K562 (cell line): ENCODE measurements at regions not wholly inside any gene's neighbourhood (a gene's known extent, or its start where the extent isn't known, plus 50 kb on each side); places are given as distances from the start of the nearest gene placed in this dataset.

ENCODE experiments used
- ATAC-seq: fragments of 200-7000 bp; cut with Tn5 transposase; 3 replicates; pipeline ENCODE4 v1.9.1; 2020; ENCODE audit warnings: moderate library complexity
- BruUV-seq: library from RNA; stranded (reverse); fragments of 400-500 nt; replicated peaks from 2 replicates; lab custom pipeline; 2021; lab: Mats Ljungman, UMichigan
- CTCF ChIA-PET: fragments of 300-600 bp; formaldehyde crosslinking; extraction: SDS; loops from one replicate; lab custom pipeline; 2021; ENCODE audit warnings: low intra/inter-chr PET ratio; lab: Yijun Ruan, JAX
- POLR2A ChIA-PET: fragments of 300-600, 350-650 bp; sonication (Branson Sonifier 250); formaldehyde crosslinking; extraction: SDS; loops from one replicate; lab custom pipeline; 2021; ENCODE audit warnings: antibody characterized with exemption, inconsistent platforms; lab: Yijun Ruan, JAX
- DNase-seq, 4 experiments: peaks; one replicate each; pipeline versions ENCODE4 v3.0.0 to v3.0.0-alpha.2; 2011 to 2018; ENCODE audit warnings: low spot score in 3 of 4, mixed read lengths in 3 of 4; ENCODE audit errors: extremely low read depth in 1 of 4
- FAIRE-seq: peaks from 2 replicates; lab custom pipeline; 2011; peaks lifted over from hg19 to GRCh38; lab: Jason Lieb, UNC
- H2AFZ ChIP-seq: 2 replicates; pipeline ENCODE4 v1.6.0; 2011; ENCODE audit warnings: low read depth, low read length, control low read depth, inconsistent platforms
- H3K27ac ChIP-seq: fragments of 200-600 bp; 3 replicates; pipeline ENCODE4 v1.8.0; 2011; ENCODE audit warnings: low read depth, mild to moderate bottlenecking, control low read depth, inconsistent platforms, low read length, moderate library complexity, mixed read lengths; ENCODE audit errors: extremely low read depth
- H3K27me3 ChIP-seq, 2 experiments: fragments of 300-600 bp in 1 of 2; 2 replicates in 1 of 2; 3 replicates in 1 of 2; pipeline versions ENCODE4 v1.6.0 to v1.8.0; 2011; ENCODE audit warnings: inconsistent platforms in 2 of 2, low read length in 2 of 2, mild to moderate bottlenecking in 1 of 2, mixed read lengths in 1 of 2, moderate library complexity in 1 of 2; ENCODE audit not compliant: control insufficient read depth in 2 of 2, insufficient read depth in 2 of 2
- H3K36me3 ChIP-seq: fragments of 300-600 bp; 3 replicates; pipeline ENCODE4 v1.8.0; 2011; ENCODE audit warnings: mild to moderate bottlenecking, low read length, inconsistent platforms; ENCODE audit not compliant: control insufficient read depth, insufficient read depth
- H3K4me1 ChIP-seq, 2 experiments: fragments of 200-600 bp in 1 of 2; replicated peaks in 1 of 2; 2 replicates in 1 of 2; 3 replicates in 1 of 2; pipeline versions ENCODE4 v1.5.1 to v1.8.0; 2011; ENCODE audit warnings: inconsistent platforms in 2 of 2, low read length in 2 of 2, mild to moderate bottlenecking in 1 of 2, mixed read lengths in 1 of 2, moderate library complexity in 1 of 2; ENCODE audit not compliant: control insufficient read depth in 2 of 2, insufficient read depth in 2 of 2
- H3K4me2 ChIP-seq: 2 replicates; pipeline ENCODE4 v1.6.1; 2011; ENCODE audit warnings: low read length, control low read depth, inconsistent platforms, mixed read lengths; ENCODE audit not compliant: insufficient read depth
- H3K4me3 ChIP-seq: fragments of 200-600 bp; sonication (generic), shearing (Covaris generic); 2 replicates; pipeline ENCODE4 v1.5.1; 2016; ENCODE audit warnings: control low read depth, inconsistent platforms
- H3K79me2 ChIP-seq: fragments of 200-600 bp; 3 replicates; pipeline ENCODE4 v1.8.0; 2011; ENCODE audit warnings: low read length, inconsistent platforms; ENCODE audit not compliant: control insufficient read depth, insufficient read depth
- H3K9ac ChIP-seq, 2 experiments: 2 replicates each; pipeline versions ENCODE4 v1.6.0 to v1.6.1; 2011; ENCODE audit warnings: low read depth in 2 of 2, low read length in 2 of 2, control low read depth in 1 of 2, inconsistent platforms in 1 of 2, mild to moderate bottlenecking in 1 of 2, mixed read lengths in 1 of 2; ENCODE audit not compliant: insufficient read depth in 1 of 2
- H3K9me1 ChIP-seq: one replicate; pipeline ENCODE4 v1.6.0; 2011; ENCODE audit warnings: inconsistent platforms, mild to moderate bottlenecking, low read length, moderate library complexity; ENCODE audit not compliant: control insufficient read depth, insufficient read depth
- H3K9me3 ChIP-seq: replicated peaks from 2 replicates; pipeline ENCODE4 v1.5.1; 2011; ENCODE audit warnings: low read depth, low read length, inconsistent platforms; ENCODE audit not compliant: control insufficient read depth, insufficient read depth
- H4K20me1 ChIP-seq: replicated peaks from 2 replicates; pipeline ENCODE4 v1.6.1; 2011; ENCODE audit warnings: low read length, inconsistent platforms, mixed read lengths; ENCODE audit not compliant: control insufficient read depth, insufficient read depth
- CBX1 ChIP-seq: sonication (generic); IDR thresholded peaks from 2 replicates; pipeline ENCODE4 v1.6.1; 2016; ENCODE audit warnings: antibody characterized with exemption, low read depth, mild to moderate bottlenecking
- CEBPB ChIP-seq: fragments of 450-650 bp; IDR thresholded peaks from 2 replicates; pipeline ENCODE4 v1.6.1; 2016; ENCODE audit warnings: missing genetic modification characterization, missing compliant biosample characterization
- CEBPG ChIP-seq, 3 experiments: fragments of 200-800 bp in 1 of 3; sonication (Bioruptor generic) in 1 of 3; sonication (generic) in 1 of 3; formaldehyde crosslinking in 1 of 3; IDR thresholded peaks in 2 of 3; conservative IDR thresholded peaks in 1 of 3; 2 replicates each; pipeline versions ENCODE4 v1.6.1 to v1.8.0; 2016 to 2022; ENCODE audit warnings: missing compliant biosample characterization in 2 of 3, missing genetic modification characterization in 2 of 3, mild to moderate bottlenecking in 1 of 3, missing genetic modification reagents in 1 of 3
- DDX20 ChIP-seq: fragments of 450-650 bp; IDR thresholded peaks from 2 replicates; pipeline ENCODE4 v1.6.1; 2016; ENCODE audit warnings: missing genetic modification characterization, low read depth, mild to moderate bottlenecking, missing compliant biosample characterization, moderate library complexity
- FOS ChIP-seq: IDR thresholded peaks from 3 replicates; pipeline ENCODE4 v1.6.1; 2011; ENCODE audit not compliant: insufficient read length; ENCODE audit errors: extremely low read depth
- MEF2A ChIP-seq: IDR thresholded peaks from 2 replicates; pipeline ENCODE4 v1.6.1; 2011; ENCODE audit warnings: low read depth, mild to moderate bottlenecking, low read length, moderate library complexity; ENCODE audit not compliant: control insufficient read depth
- NR2F6 ChIP-seq: fragments of 450-650 bp; formaldehyde crosslinking; IDR thresholded peaks from 2 replicates; pipeline ENCODE4 v1.4.0; 2020; ENCODE audit warnings: mild to moderate bottlenecking
- RBM39 ChIP-seq: fragments of 200-400 bp; formaldehyde crosslinking; optimal IDR thresholded peaks from 2 replicates; pipeline ENCODE3; 2018; ENCODE audit warnings: low read depth, low read length
- TCF3 ChIP-seq: sonication (generic); formaldehyde crosslinking; IDR thresholded peaks from 2 replicates; pipeline ENCODE4 v1.4.0; 2020; ENCODE audit warnings: mild to moderate bottlenecking, missing genetic modification reagents
- TOE1 ChIP-seq, 2 experiments: fragments of 450-650 bp in 1 of 2; sonication (generic) in 1 of 2; formaldehyde crosslinking in 1 of 2; IDR thresholded peaks; 2 replicates each; pipeline versions ENCODE4 v1.7.1 to v1.8.0; 2016 to 2022; ENCODE audit warnings: borderline replicate concordance in 2 of 2, mild to moderate bottlenecking in 2 of 2, antibody characterized with exemption in 1 of 2, inconsistent platforms in 1 of 2, low read depth in 1 of 2, missing genetic modification reagents in 1 of 2, moderate library complexity in 1 of 2
- ZKSCAN1 ChIP-seq: fragments of 150-350 bp; IDR thresholded peaks from 2 replicates; pipeline ENCODE4 v1.6.1; 2016; ENCODE audit warnings: low read depth, low read length
- ZNF232 ChIP-seq: sonication (generic); formaldehyde crosslinking; IDR thresholded peaks from 2 replicates; pipeline ENCODE4 v1.8.0; 2022; ENCODE audit warnings: mild to moderate bottlenecking, missing genetic modification reagents
- ZNF75A ChIP-seq: fragments of 450-650 bp; formaldehyde crosslinking; IDR thresholded peaks from 2 replicates; pipeline ENCODE4 v1.4.0; 2020; ENCODE audit warnings: mild to moderate bottlenecking
- WGBS: fragments of 100-300 bp; shearing (Covaris generic); methylation state at CpG from one replicate; pipeline ENCODE4 v1.1.6; 2016; ENCODE audit warnings: low coverage, mixed read lengths; ENCODE audit not compliant: insufficient coverage; ENCODE audit errors: missing lambda C conversion rate; 5-methylcytosine and 5-hydroxymethylcytosine counted together
- in situ Hi-C: fragments of 300-500 bp; cut with MboI; formaldehyde crosslinking; loops from 4 replicates; pipeline ENCODE4 v1.15.0; 2018; ENCODE audit warnings: inconsistent platforms, mixed read lengths
- intact Hi-C: fragments of 100-400 bp; cut with micrococcal nuclease; formaldehyde crosslinking; loops from 2 replicates; pipeline ENCODE4 v1.14.2; 2022
- TF ChIP-seq, protein P1 (sequence below), 2 experiments: fragments of 450-650 bp in 1 of 2; sonication (generic) in 1 of 2; formaldehyde crosslinking; conservative IDR thresholded peaks; 2 replicates each; pipeline versions ENCODE4 v1.4.0 to v1.8.1; 2020 to 2022; ENCODE audit warnings: mild to moderate bottlenecking in 1 of 2, missing genetic modification reagents in 1 of 2

DNA sequence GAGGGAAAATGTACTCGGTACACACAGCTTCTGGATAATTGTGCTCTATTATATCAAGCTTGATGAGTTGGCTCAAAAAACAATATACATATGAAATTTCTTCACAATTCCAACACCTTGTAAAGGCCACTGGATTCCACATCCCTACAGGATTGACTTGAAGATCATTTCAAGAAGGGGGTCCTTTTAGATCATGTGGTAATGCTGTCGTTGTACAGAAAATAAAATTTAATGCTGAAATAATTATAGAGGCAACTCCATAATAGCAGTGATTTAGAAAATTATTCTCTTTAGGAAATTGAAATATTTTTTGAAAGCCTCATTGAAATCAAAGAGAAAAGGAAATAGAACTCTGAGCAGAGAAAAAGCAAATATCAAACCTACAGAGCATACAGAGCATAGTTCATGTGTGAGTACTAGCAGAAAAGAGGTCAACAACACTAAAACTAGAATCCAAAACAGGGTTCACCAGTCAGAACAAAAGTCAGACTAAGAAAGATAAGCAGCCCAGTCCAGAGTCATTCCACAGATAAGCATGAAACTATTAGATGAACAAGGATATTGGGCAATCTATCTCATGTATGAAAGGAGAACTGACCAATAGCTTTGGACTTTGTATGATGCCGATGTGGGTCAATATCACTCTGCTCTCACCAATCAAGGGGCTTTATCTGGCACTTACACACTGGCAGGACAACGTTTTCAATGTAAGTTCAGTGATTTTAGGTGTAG, 79.5 kb upstream of the PALMD start:
- CTCF ChIA-PET: no interaction called here
- FAIRE-seq (no peak), DNase-seq (no peak), ATAC-seq (no peak)
- H4K20me1 ChIP-seq: no peaks in the 10 kb centered on the region
- H2AFZ ChIP-seq: no peak overlapping the region
- TF ChIP-seq CEBPG (CRISPR knock-in tag; IDR thresholded peaks at IDR 0.05) (no peak), CEBPG (tag; conservative IDR thresholded peaks at IDR 0.05 in 1 of 2, IDR thresholded peaks at IDR 0.05 in 1 of 2) (peak; percentile 19 to 61; a peak in 1 of 4 replicates), RBM39 (no peak), CEBPB (peak; percentile 67)
- in situ Hi-C loops (no loop called here), intact Hi-C loops (no loop called here)
- POLR2A ChIA-PET: interaction anchor here (0.6 kb wide), 5 partner anchors 11 to 184 kb away, joined by 3 read pairs; no protein-coding TSS in a partner anchor
- no peaks in the 10 kb centered on the region for H3K4me1 ChIP-seq
- H3K27me3 ChIP-seq: no peaks in the 10 kb centered on the region
- no peaks in the 10 kb centered on the region for H3K36me3 ChIP-seq
- BruUV-seq: no TSS peak
- H3K4me2 ChIP-seq: no peak overlapping the region
- no peak overlapping the region for H3K9ac ChIP-seq
- no peaks in the 10 kb centered on the region for H3K79me2 ChIP-seq
- H3K9me1 ChIP-seq: no peaks in the 10 kb centered on the region
- no peak overlapping the region for H3K27ac ChIP-seq
- no peaks in the 10 kb centered on the region for H3K9me3 ChIP-seq
- no peak overlapping the region for H3K4me3 ChIP-seq
- WGBS: 37% methylated on average over 4 of the region's 4 CpGs

- no peak for DNase-seq
- peaks cover 4 to 6% of the 10 kb centered on the region in 2 experiments; a peak in 3 of 5 replicates for H3K4me1 ChIP-seq
- no peak for ATAC-seq
- FAIRE-seq: no peak
- ChIA-PET POLR2A (interaction anchor here (0.6 kb wide), 1 partner anchor 19 kb away, joined by 3 read pairs; no protein-coding TSS in a partner anchor), CTCF (no interaction called here)
- no peaks in the 10 kb centered on the region for H3K9me1 ChIP-seq
- H3K36me3 ChIP-seq: no peaks in the 10 kb centered on the region
- no peaks in the 10 kb centered on the region for H3K9me3 ChIP-seq
- intact Hi-C loops: no loop called here
- H2AFZ ChIP-seq: peak overlapping the region; percentile 15; the same call in 1 of the 2 replicates
- in situ Hi-C loops: no loop called here
- H3K9ac ChIP-seq: no peak overlapping the region
- H4K20me1 ChIP-seq: no peaks in the 10 kb centered on the region
- H3K79me2 ChIP-seq: no peaks in the 10 kb centered on the region
- H3K27ac ChIP-seq: no peak overlapping the region
- no peaks in the 10 kb centered on the region for H3K27me3 ChIP-seq
- 42% methylated on average over 6 of the region's 6 CpGs for WGBS
- no peak overlapping the region for H3K4me2 ChIP-seq
- H3K4me3 ChIP-seq: no peak overlapping the region
- no TSS peak for BruUV-seq
- TF ChIP-seq ZKSCAN1 (no peak), ZNF232 (CRISPR knock-in tag) (no peak), FOS (no peak), ZNF75A (CRISPR knock-in tag) (no peak), MEF2A (no peak), NR2F6 (CRISPR knock-in tag) (no peak), TOE1 (IDR thresholded peaks at IDR 0.05; ENCODE audit: borderline replicate concordance) (no peak), TOE1 (CRISPR knock-in tag; IDR thresholded peaks at IDR 0.05; ENCODE audit: borderline replicate concordance, low read depth) (no peak), DDX20 (tag) (no peak), TCF3 (CRISPR knock-in tag) (no peak), CBX1 (no peak)
- TF ChIP-seq, protein P1, sequence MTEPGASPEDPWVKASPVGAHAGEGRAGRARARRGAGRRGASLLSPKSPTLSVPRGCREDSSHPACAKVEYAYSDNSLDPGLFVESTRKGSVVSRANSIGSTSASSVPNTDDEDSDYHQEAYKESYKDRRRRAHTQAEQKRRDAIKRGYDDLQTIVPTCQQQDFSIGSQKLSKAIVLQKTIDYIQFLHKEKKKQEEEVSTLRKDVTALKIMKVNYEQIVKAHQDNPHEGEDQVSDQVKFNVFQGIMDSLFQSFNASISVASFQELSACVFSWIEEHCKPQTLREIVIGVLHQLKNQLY (CRISPR knock-in tag; conservative IDR thresholded peaks at IDR 0.05): no peak
These were observed 75.3 kb upstream of the PALMD start for GRCh38 chr1:99570486-99571089.
